Upper lobe of right lung (tissue), 1 donor: ENCODE measurements at regions not wholly inside any gene's neighbourhood (a gene's known extent, or its start where the extent isn't known, plus 50 kb on each side); places are given as distances from the start of the nearest gene placed in this dataset.
"Not testable (repeated sequence)": the region's sequence is repeated elsewhere in the genome, so short reads cannot be mapped to it uniquely, and the experiment has no call there.

Source experiments
- ATAC-seq: fragments of 200-7000 bp; cut with Tn5 transposase; one replicate; pipeline ENCODE4 v1.9.1; 2020; ENCODE audit warnings: mild to moderate bottlenecking, moderate library complexity
- DNase-seq: peaks from one replicate; pipeline ENCODE4 v3.0.0-alpha.2; 2020
- H3K27ac ChIP-seq: fragments of 200-600 bp; one replicate; pipeline ENCODE4 v1.8.0; 2022
- H3K27me3 ChIP-seq: fragments of 200-600 bp; one replicate; pipeline ENCODE4 v1.8.0; 2022; ENCODE audit warnings: mild to moderate bottlenecking
- H3K36me3 ChIP-seq: fragments of 200-600 bp; one replicate; pipeline ENCODE4 v1.8.0; 2022
- H3K4me1 ChIP-seq: fragments of 200-600 bp; one replicate; pipeline ENCODE4 v1.8.0; 2022
- H3K4me3 ChIP-seq: fragments of 200-600 bp; one replicate; pipeline ENCODE4 v1.8.0; 2022; ENCODE audit warnings: mild to moderate bottlenecking
- H3K9me3 ChIP-seq: fragments of 200-600 bp; one replicate; pipeline ENCODE4 v1.8.0; 2022
- CTCF ChIP-seq: fragments of 200-600 bp; IDR thresholded peaks from one replicate; pipeline ENCODE4 v1.8.0; 2022; ENCODE audit warnings: antibody characterized with exemption
- intact Hi-C: fragments of 100-400 bp; cut with DNase I; formaldehyde crosslinking; loops from one replicate; pipeline ENCODE4 v1.11.0; 2022
- donor health status: DM: no; HTN: yes; CAD: no; lungs with severe emphysema.

- no peak for DNase-seq
- H3K36me3 ChIP-seq, result no peaks in the 10 kb centered on the region
- intact Hi-C loops, result no loop called here
- H3K27ac ChIP-seq, result no peak overlapping the region
- H3K9me3 ChIP-seq, result no peaks in the 10 kb centered on the region
- no peak for ATAC-seq
- no peak overlapping the region for H3K4me3 ChIP-seq
- TF ChIP-seq CTCF, result no peak
- no peaks in the 10 kb centered on the region for H3K4me1 ChIP-seq
- no peaks in the 10 kb centered on the region for H3K27me3 ChIP-seq
Observed at GRCh38 chr9:36521148-36521547, 51.5 kb upstream of the MELK start.

DNA sequence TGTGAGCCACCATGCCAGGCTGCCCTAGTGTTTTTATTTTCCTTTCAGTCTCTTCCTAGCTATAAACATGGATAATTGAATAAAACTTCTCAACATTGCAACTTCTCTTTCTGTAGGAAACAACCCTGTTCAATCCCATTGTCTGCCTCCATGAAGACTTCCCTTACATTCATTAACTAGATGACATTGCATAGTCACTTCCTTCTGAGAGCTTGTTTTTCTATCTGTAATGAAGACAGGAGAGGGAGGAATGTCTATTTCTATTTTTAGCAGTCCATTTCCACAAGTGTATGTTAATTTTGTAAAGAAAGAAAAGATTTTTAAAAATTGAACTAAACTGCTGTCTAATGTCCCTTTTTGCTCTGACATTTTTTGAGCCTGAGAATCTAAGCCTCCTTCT lies 55.6 kb upstream of the MELK start:
- DNase-seq (no peak), ATAC-seq (no peak)
- no peaks in the 10 kb centered on the region for H3K27me3 ChIP-seq
- no peak overlapping the region for H3K4me3 ChIP-seq
- H3K36me3 ChIP-seq, result no peaks in the 10 kb centered on the region
- intact Hi-C loops, result no loop called here
- no peak overlapping the region for H3K27ac ChIP-seq
- no peaks in the 10 kb centered on the region for H3K9me3 ChIP-seq
- H3K4me1 ChIP-seq, result no peaks in the 10 kb centered on the region
- TF ChIP-seq CTCF, result no peak

DNA sequence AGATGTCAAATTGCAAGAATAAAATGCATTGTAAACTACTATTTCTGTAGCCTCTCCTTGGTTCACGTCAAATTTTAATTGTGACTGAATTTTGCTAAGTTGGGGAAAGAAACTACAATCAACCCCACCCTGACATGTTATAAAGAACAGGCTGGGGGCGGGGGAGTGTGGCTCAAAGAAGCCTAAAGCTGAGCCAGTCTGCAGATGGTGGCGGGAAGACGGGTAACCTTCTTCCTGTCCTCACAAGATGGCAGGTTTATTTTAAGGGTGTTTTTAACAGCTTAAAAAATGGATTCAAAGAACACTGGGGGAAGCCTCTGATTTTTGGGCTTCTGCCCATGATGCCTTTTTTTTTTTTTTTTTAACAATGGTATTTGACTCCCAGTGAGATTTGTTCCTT lies 68.5 kb upstream of the MELK start:
- Histone ChIP-seq H3K4me3 (no peak overlapping the region), H3K27me3 (no peaks in the 10 kb centered on the region), H3K4me1 (no peaks in the 10 kb centered on the region), H3K36me3 (no peaks in the 10 kb centered on the region), H3K27ac (no peak overlapping the region), H3K9me3 (no peaks in the 10 kb centered on the region)
- intact Hi-C loops, result no loop called here
- no peak for ATAC-seq
- no peak for TF ChIP-seq CTCF
- DNase-seq, result no peak

DNA sequence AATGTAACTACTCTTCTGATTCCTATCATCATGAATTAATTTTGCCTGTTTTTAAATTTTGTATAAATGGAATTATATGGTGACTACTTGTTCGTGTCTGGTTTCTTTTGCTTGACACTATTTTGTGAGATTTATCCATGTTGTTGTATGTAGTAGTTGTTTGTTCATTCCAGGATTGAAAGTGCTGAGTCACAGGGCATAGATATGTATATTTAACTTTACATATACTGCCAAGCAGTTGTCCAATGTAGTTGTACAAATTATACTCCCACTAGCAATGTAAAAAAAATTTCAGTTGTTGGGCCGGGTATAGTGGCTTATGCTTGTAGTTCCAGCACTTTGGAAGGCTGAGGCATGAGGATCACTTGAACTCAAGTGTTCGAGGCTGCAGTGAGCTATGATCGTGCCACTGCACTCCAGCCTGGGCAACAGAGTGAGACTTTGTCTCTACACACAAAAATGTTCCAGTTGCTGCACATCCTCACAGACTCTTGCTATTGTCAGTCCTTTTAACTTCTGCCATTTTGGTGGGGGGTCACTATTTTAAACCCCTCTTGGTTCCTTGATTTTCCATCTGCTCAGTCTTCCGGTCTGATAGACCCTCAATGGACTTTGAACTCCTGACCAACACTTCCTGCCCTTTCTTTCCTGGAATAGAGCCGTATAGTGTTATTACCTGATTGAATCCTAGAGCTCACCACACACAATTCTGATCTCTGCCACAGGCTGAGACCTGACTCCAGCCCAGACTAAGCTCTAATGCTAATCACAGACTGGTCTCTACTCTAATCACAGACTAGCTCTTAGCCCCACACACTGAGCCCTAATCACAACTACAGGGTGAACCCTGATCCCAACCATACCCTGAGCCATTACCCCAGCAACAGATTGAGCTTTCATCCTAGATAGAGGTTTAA lies 69.3 kb upstream of the MELK start:
- H3K36me3 ChIP-seq, result no peaks in the 10 kb centered on the region
- no peak for TF ChIP-seq CTCF
- no peaks in the 10 kb centered on the region for H3K9me3 ChIP-seq
- no peaks in the 10 kb centered on the region for H3K4me1 ChIP-seq
- no peak overlapping the region for H3K27ac ChIP-seq
- no peaks in the 10 kb centered on the region for H3K27me3 ChIP-seq
- ATAC-seq, result no peak
- DNase-seq, result no peak
- no peak overlapping the region for H3K4me3 ChIP-seq
- intact Hi-C loops, result no loop called here

GRCh38 chr9:36501727-36502126 lies 71.0 kb upstream of the MELK start:
- TF ChIP-seq CTCF, result no peak
- Histone ChIP-seq H3K4me3 (no peak overlapping the region), H3K9me3 (no peaks in the 10 kb centered on the region)

GRCh38 chr9:36500931-36501330 lies 71.8 kb upstream of the MELK start:
- H3K27me3 ChIP-seq, ATAC-seq, H3K4me1 ChIP-seq, H3K4me3 ChIP-seq, H3K9me3 ChIP-seq, intact Hi-C loops, H3K27ac ChIP-seq, H3K36me3 ChIP-seq, DNase-seq: not testable (repeated sequence)

More at GRCh38 chr9:36501727-36502126, 71.0 kb upstream of the MELK start:
- H3K4me1 ChIP-seq, result no peaks in the 10 kb centered on the region
- H3K27ac ChIP-seq, result no peak overlapping the region
- no peaks in the 10 kb centered on the region for H3K27me3 ChIP-seq
- ATAC-seq (no peak), DNase-seq (no peak)
- intact Hi-C loops, result no loop called here
- H3K36me3 ChIP-seq, result no peaks in the 10 kb centered on the region
